ENCODE measurements at regions not wholly inside any gene's neighbourhood (a gene's known extent, or its start where the extent isn't known, plus 50 kb on each side); places are given as distances from the start of the nearest gene placed in this dataset.

GRCh38 chr22:22401381-22401780 lies 107.2 kb downstream of the ZNF280B start:
- H3K36me3 ChIP-seq (ENCODE audit: control insufficient read depth, insufficient read depth, low read length): no peaks in the 10 kb centered on the region
- no peak overlapping the region for H3K27ac ChIP-seq (ENCODE audit: insufficient read depth, low read length)
- no peak overlapping the region for H3K4me3 ChIP-seq (replicated peaks in 1 of 4; ENCODE audit: control extremely low read depth in 1 of 4, insufficient read depth in 1 of 4, low read depth in 3 of 4, low read length in 4 of 4)
- TF ChIP-seq CTCF (conservative IDR thresholded peaks at IDR 0.05 in 1 of 2, IDR thresholded peaks at IDR 0.05 in 1 of 2; ENCODE audit: low read depth in 1 of 2, low read length in 2 of 2) (no peak), EZH2 (IDR thresholded peaks at IDR 0.05; ENCODE audit: low read length, missing control alignments) (no peak)
- H2AFZ ChIP-seq (ENCODE audit: low read length): no peak overlapping the region
- no peaks in the 10 kb centered on the region for H3K4me1 ChIP-seq (ENCODE audit: control insufficient read depth, extremely low read depth, insufficient read depth, low read length)
- DNase-seq (ENCODE audit: low read depth in 2 of 2): no peak
- no peak overlapping the region for H3K4me2 ChIP-seq (ENCODE audit: extremely low read depth, insufficient read depth, low read length)
- H3K27me3 ChIP-seq (ENCODE audit: control insufficient read depth, insufficient read depth, low read length): peaks cover 2% of the 10 kb centered on the region
- H3K9me3 ChIP-seq (ENCODE audit: control insufficient read depth, insufficient read depth, low read depth, low read length): no peaks in the 10 kb centered on the region
- no peaks in the 10 kb centered on the region for H4K20me1 ChIP-seq (ENCODE audit: control insufficient read depth, extremely low read depth, insufficient read depth, low read length)
- H3K79me2 ChIP-seq (ENCODE audit: control insufficient read depth, insufficient read depth, low read length): no peaks in the 10 kb centered on the region
- no peak overlapping the region for H3K9ac ChIP-seq (ENCODE audit: insufficient read depth, low read length)

- Histone ChIP-seq H3K4me3 (replicated peaks in 1 of 4; ENCODE audit: control extremely low read depth in 1 of 4, insufficient read depth in 1 of 4, low read depth in 3 of 4, low read length in 4 of 4) (no peak overlapping the region), H3K9me3 (ENCODE audit: control insufficient read depth, insufficient read depth, low read depth, low read length) (no peaks in the 10 kb centered on the region), H3K27ac (ENCODE audit: insufficient read depth, low read length) (no peak overlapping the region), H2AFZ (ENCODE audit: low read length) (no peak overlapping the region), H3K79me2 (ENCODE audit: control insufficient read depth, insufficient read depth, low read length) (no peaks in the 10 kb centered on the region), H4K20me1 (ENCODE audit: control insufficient read depth, extremely low read depth, insufficient read depth, low read length) (no peaks in the 10 kb centered on the region), H3K4me1 (ENCODE audit: control insufficient read depth, extremely low read depth, insufficient read depth, low read length) (no peaks in the 10 kb centered on the region), H3K9ac (ENCODE audit: insufficient read depth, low read length) (no peak overlapping the region), H3K27me3 (ENCODE audit: control insufficient read depth, insufficient read depth, low read length) (peaks cover 2% of the 10 kb centered on the region), H3K36me3 (ENCODE audit: control insufficient read depth, insufficient read depth, low read length) (no peaks in the 10 kb centered on the region), H3K4me2 (ENCODE audit: extremely low read depth, insufficient read depth, low read length) (no peak overlapping the region)
- TF ChIP-seq EZH2 (IDR thresholded peaks at IDR 0.05; ENCODE audit: low read length, missing control alignments) (no peak), CTCF (conservative IDR thresholded peaks at IDR 0.05 in 1 of 2, IDR thresholded peaks at IDR 0.05 in 1 of 2; ENCODE audit: low read depth in 1 of 2, low read length in 2 of 2) (no peak)
- DNase-seq (ENCODE audit: low read depth in 2 of 2): no peak
Observed at GRCh38 chr22:22403306-22403705, 105.2 kb downstream of the ZNF280B start.

- no peak for DNase-seq (ENCODE audit: low read depth in 2 of 2)
Observed at GRCh38 chr22:22403771-22404170, 104.8 kb downstream of the ZNF280B start.

More at GRCh38 chr22:22403771-22404170, 104.8 kb downstream of the ZNF280B start:
- Histone ChIP-seq H2AFZ (ENCODE audit: low read length) (no peak overlapping the region), H3K79me2 (ENCODE audit: control insufficient read depth, insufficient read depth, low read length) (no peaks in the 10 kb centered on the region), H3K27ac (ENCODE audit: insufficient read depth, low read length) (no peak overlapping the region), H3K9me3 (ENCODE audit: control insufficient read depth, insufficient read depth, low read depth, low read length) (no peaks in the 10 kb centered on the region), H3K4me3 (replicated peaks in 1 of 4; ENCODE audit: control extremely low read depth in 1 of 4, insufficient read depth in 1 of 4, low read depth in 3 of 4, low read length in 4 of 4) (no peak overlapping the region), H3K27me3 (ENCODE audit: control insufficient read depth, insufficient read depth, low read length) (peaks cover 6% of the 10 kb centered on the region), H3K9ac (ENCODE audit: insufficient read depth, low read length) (no peak overlapping the region), H3K4me1 (ENCODE audit: control insufficient read depth, extremely low read depth, insufficient read depth, low read length) (no peaks in the 10 kb centered on the region), H3K4me2 (ENCODE audit: extremely low read depth, insufficient read depth, low read length) (no peak overlapping the region), H3K36me3 (ENCODE audit: control insufficient read depth, insufficient read depth, low read length) (no peaks in the 10 kb centered on the region), H4K20me1 (ENCODE audit: control insufficient read depth, extremely low read depth, insufficient read depth, low read length) (no peaks in the 10 kb centered on the region)
- TF ChIP-seq CTCF (conservative IDR thresholded peaks at IDR 0.05 in 1 of 2, IDR thresholded peaks at IDR 0.05 in 1 of 2; ENCODE audit: low read depth in 1 of 2, low read length in 2 of 2) (no peak), EZH2 (IDR thresholded peaks at IDR 0.05; ENCODE audit: low read length, missing control alignments) (no peak)

Data from fibroblast of lung (primary cell).